Transverse colon (tissue), 4 donors: ENCODE measurements at regions not wholly inside any gene's neighbourhood (a gene's known extent, or its start where the extent isn't known, plus 50 kb on each side); places are given as distances from the start of the nearest gene placed in this dataset.

ENCODE experiments used
- CTCF ChIP-seq, 5 experiments: fragments of 200-600 bp in 3 of 5; fragments of 450-650 bp in 2 of 5; sonication (generic) in 3 of 5; IDR thresholded peaks; 1 replicate in 2 of 5; 2 replicates in 3 of 5; pipeline ENCODE4 v1.5.1; 2016 to 2017; ENCODE audit warnings: antibody characterized with exemption in 5 of 5, inconsistent platforms in 3 of 5, mild to moderate bottlenecking in 2 of 5, moderate library complexity in 1 of 5
- EP300 ChIP-seq: sonication (generic); formaldehyde crosslinking; IDR thresholded peaks from one replicate; pipeline ENCODE4 v1.6.1; 2017; ENCODE audit warnings: antibody characterized with exemption, low read depth
- POLR2A ChIP-seq: fragments of 450-650 bp; IDR thresholded peaks from one replicate; pipeline ENCODE4 v1.6.1; 2016; ENCODE audit warnings: antibody characterized with exemption, mild to moderate bottlenecking, moderate library complexity
- POLR2AphosphoS5 ChIP-seq, 3 donors: sonication (generic); formaldehyde crosslinking; IDR thresholded peaks; one replicate each; pipeline ENCODE4 v1.6.1; 2016; ENCODE audit warnings: antibody characterized with exemption in 3 of 3

DNA sequence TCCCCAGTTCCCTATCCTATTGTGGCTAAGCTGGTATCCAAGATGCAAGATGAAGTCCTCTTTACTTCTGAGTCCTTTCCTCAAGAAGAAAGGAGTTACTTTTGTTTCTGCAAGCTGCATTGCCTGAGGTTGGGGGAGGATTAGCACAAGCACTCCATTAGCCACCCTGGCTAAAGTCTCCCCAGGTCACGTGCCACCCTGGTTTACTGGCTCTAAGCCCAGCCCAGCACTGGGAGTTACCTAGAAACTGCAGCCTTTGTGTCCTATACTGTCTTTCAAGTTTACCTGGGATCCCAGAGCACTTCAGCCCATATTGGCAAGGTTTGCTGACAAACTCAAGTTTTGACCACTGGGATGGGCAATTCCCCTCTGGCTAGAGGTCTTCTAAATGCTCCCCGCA is 78.4 kb upstream of the DBX1 start:
- TF ChIP-seq CTCF (IDR thresholded peaks at IDR 0.05) (no peak), POLR2A (no peak), POLR2AphosphoS5 (IDR thresholded peaks at IDR 0.05) (no peak), EP300 (no peak)
